ENCODE measurements at regions not wholly inside any gene's neighbourhood (a gene's known extent, or its start where the extent isn't known, plus 50 kb on each side); places are given as distances from the start of the nearest gene placed in this dataset.
"Not testable (repeated sequence)": the region's sequence is repeated elsewhere in the genome, so short reads cannot be mapped to it uniquely, and the experiment has no call there.

GRCh38 chrX:112424166-112424565 lies 255.6 kb downstream of the LHFPL1 start:
- H3K4me3 Mint-ChIP-seq = no peak overlapping the region
- H3K36me3 Mint-ChIP-seq (ENCODE audit: low read depth) = no peaks in the 10 kb centered on the region
- no peaks in the 10 kb centered on the region for H3K4me1 Mint-ChIP-seq
- H3K27me3 Mint-ChIP-seq (ENCODE audit: low read depth) = no peaks in the 10 kb centered on the region
- peak overlapping the region in 1 of 3 experiments; percentile 73 for H3K27ac Mint-ChIP-seq
- no peaks in the 10 kb centered on the region for H3K9me3 Mint-ChIP-seq
- TF ChIP-seq, protein P1, sequence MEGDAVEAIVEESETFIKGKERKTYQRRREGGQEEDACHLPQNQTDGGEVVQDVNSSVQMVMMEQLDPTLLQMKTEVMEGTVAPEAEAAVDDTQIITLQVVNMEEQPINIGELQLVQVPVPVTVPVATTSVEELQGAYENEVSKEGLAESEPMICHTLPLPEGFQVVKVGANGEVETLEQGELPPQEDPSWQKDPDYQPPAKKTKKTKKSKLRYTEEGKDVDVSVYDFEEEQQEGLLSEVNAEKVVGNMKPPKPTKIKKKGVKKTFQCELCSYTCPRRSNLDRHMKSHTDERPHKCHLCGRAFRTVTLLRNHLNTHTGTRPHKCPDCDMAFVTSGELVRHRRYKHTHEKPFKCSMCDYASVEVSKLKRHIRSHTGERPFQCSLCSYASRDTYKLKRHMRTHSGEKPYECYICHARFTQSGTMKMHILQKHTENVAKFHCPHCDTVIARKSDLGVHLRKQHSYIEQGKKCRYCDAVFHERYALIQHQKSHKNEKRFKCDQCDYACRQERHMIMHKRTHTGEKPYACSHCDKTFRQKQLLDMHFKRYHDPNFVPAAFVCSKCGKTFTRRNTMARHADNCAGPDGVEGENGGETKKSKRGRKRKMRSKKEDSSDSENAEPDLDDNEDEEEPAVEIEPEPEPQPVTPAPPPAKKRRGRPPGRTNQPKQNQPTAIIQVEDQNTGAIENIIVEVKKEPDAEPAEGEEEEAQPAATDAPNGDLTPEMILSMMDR (IDR thresholded peaks at IDR 0.05; ENCODE audit: unreplicated experiment in 3 of 3) = no peak

- TF ChIP-seq, protein P1 (IDR thresholded peaks at IDR 0.05; ENCODE audit: unreplicated experiment in 3 of 3) = no peak
- Mint-ChIP-seq H3K4me3 (no peak overlapping the region), H3K4me1 (no peaks in the 10 kb centered on the region), H3K27ac (no peak overlapping the region), H3K27me3 (ENCODE audit: low read depth) (peaks cover 12% of the 10 kb centered on the region), H3K9me3 (peaks cover 3% of the 10 kb centered on the region), H3K36me3 (ENCODE audit: low read depth) (no peaks in the 10 kb centered on the region)
Measured at GRCh38 chrX:112391313-112391712, 288.4 kb downstream of the LHFPL1 start.

DNA sequence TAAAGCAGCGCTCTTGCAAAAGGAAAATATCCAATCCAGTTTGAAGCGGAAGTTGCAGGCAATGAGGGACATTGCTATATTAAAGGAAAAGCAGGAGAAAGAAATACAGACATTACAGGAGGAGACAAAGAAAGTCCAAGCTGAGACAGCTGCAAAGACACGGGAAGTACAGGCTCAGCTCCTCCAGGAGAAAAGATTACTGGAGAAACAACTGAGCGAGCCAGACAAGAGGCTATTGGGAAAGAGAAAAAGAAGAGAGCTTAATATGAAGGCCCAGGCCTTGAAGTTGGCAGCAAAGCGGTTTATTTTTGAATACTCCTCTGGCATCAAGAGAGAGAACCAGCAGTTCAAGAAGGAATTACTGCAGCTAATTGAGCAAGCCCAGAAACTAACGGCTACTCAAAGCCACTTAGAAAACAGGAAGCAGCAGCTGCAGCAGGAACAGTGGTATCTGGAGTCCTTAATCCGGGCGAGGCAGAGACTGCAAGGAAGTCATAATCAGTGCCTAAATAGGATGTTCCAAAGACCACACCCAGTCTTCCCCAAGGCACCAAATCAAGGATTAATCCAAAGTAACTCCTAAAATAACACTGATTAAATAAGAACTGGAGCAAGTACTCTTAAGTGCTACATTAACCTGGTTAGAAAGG lies 298.0 kb downstream of the LHFPL1 start:
- peak overlapping the region in 1 of 3 experiments; percentile 13 for H3K27ac Mint-ChIP-seq
- H3K36me3 Mint-ChIP-seq (ENCODE audit: low read depth); H3K4me1 Mint-ChIP-seq; H3K9me3 Mint-ChIP-seq; H3K27me3 Mint-ChIP-seq (ENCODE audit: low read depth); H3K4me3 Mint-ChIP-seq: not testable (repeated sequence)

DNA sequence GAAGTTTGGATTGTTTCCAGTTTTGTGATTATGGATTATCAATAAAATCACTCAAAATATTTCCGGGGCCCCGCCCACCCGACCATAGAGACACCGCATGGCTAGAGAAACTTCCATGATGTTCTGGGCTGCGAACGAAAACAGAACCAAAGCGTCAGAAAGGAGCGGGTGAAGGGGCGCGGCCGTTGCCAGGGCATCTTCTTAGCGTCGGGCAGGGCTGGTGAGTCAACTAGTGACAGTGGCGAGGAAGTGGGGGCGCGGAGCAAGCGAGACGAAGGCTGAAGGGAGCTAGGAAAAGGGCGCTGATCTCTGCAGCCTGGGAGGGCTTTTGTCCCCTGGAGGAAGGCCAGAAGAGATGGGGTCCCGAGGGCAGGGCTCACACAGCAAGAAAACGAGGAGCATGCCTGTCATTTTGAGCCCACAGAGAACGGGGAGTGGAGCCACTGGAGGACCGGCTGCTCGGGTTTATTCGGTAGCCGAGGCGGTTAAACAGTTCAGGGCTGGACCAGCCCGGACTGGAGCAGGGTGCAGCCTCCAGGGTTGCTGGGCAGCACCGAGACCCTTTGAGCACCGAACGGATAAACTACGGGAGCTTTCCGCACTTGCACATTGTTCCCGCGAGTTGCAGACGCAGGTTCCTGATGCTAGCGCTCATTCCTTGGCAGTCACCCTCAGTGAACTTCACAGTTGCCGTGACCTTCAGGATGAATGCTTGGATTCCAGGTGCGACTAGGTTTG lies 298.1 kb upstream of the TRPC5 start:
- Mint-ChIP-seq H3K27ac (no peak overlapping the region), H3K4me1 (peaks cover 8% of the 10 kb centered on the region), H3K9me3 (no peaks in the 10 kb centered on the region), H3K27me3 (ENCODE audit: low read depth) (no peaks in the 10 kb centered on the region), H3K36me3 (ENCODE audit: low read depth) (no peaks in the 10 kb centered on the region), H3K4me3 (no peak overlapping the region)
- TF ChIP-seq, protein P1 (IDR thresholded peaks at IDR 0.05; ENCODE audit: unreplicated experiment in 3 of 3) = no peak

GRCh38 chrX:112377481-112377880 lies 294.9 kb upstream of the TRPC5 start:
- Mint-ChIP-seq H3K4me3 (no peak overlapping the region), H3K4me1 (peaks cover 8% of the 10 kb centered on the region), H3K27ac (no peak overlapping the region), H3K36me3 (ENCODE audit: low read depth) (no peaks in the 10 kb centered on the region), H3K27me3 (ENCODE audit: low read depth) (no peaks in the 10 kb centered on the region), H3K9me3 (no peaks in the 10 kb centered on the region)
- TF ChIP-seq, protein P1 (IDR thresholded peaks at IDR 0.05; ENCODE audit: unreplicated experiment in 3 of 3) = no peak

- Mint-ChIP-seq H3K27ac (no peak overlapping the region), H3K9me3 (no peaks in the 10 kb centered on the region), H3K4me3 (no peak overlapping the region), H3K27me3 (ENCODE audit: low read depth) (no peaks in the 10 kb centered on the region), H3K4me1 (no peaks in the 10 kb centered on the region), H3K36me3 (ENCODE audit: low read depth) (no peaks in the 10 kb centered on the region)
- TF ChIP-seq, protein P1 (IDR thresholded peaks at IDR 0.05; ENCODE audit: unreplicated experiment in 3 of 3) = peak in 2 of 3 experiments; percentile 20 to 30
Measured at GRCh38 chrX:112368371-112368770, 285.8 kb upstream of the TRPC5 start.

All from nephron (organoid).